Neural progenitor cell (in vitro differentiated cells): ENCODE measurements at regions not wholly inside any gene's neighbourhood (a gene's known extent, or its start where the extent isn't known, plus 50 kb on each side); places are given as distances from the start of the nearest gene placed in this dataset.

Experiments
- DNase-seq: peaks from one replicate; pipeline ENCODE4 v3.0.0-alpha.2; 2016; ENCODE audit warnings: low spot score
- H2AFZ ChIP-seq: fragments of 200-600 bp; sonication (generic); replicated peaks from 2 replicates; pipeline ENCODE4 v1.6.1; 2016; ENCODE audit warnings: antibody characterized with exemption
- H3F3A ChIP-seq: fragments of 200-600 bp; sonication (generic); 2 replicates; pipeline ENCODE4 v1.6.1; 2016; ENCODE audit warnings: antibody characterized with exemption, low read depth
- H3K27ac ChIP-seq: fragments of 200-600 bp; sonication (generic); 2 replicates; pipeline ENCODE4 v1.5.1; 2016; ENCODE audit warnings: mild to moderate bottlenecking
- H3K27me3 ChIP-seq: fragments of 200-600 bp; sonication (generic); 2 replicates; pipeline ENCODE4 v1.6.1; 2016; ENCODE audit warnings: mild to moderate bottlenecking, moderate library complexity
- H3K36me3 ChIP-seq: fragments of 200-600 bp; sonication (generic); 2 replicates; pipeline ENCODE4 v1.5.1; 2016
- H3K4me1 ChIP-seq: fragments of 200-600 bp; sonication (generic); 2 replicates; pipeline ENCODE4 v1.6.1; 2016; ENCODE audit warnings: mixed run types
- H3K4me2 ChIP-seq: fragments of 200-600 bp; sonication (generic); 2 replicates; pipeline ENCODE4 v1.6.1; 2016
- H3K4me3 ChIP-seq: fragments of 200-600 bp; sonication (generic); 2 replicates; pipeline ENCODE4 v1.5.1; 2016
- H3K79me2 ChIP-seq: fragments of 200-600 bp; sonication (generic); 2 replicates; pipeline ENCODE4 v1.6.1; 2016; ENCODE audit warnings: low read depth
- H3K9ac ChIP-seq: fragments of 200-600 bp; sonication (generic); 2 replicates; pipeline ENCODE4 v1.6.1; 2016
- H3K9me3 ChIP-seq: fragments of 200-600 bp; sonication (generic); 2 replicates; pipeline ENCODE4 v1.5.1; 2016; ENCODE audit warnings: low read depth
- H4K20me1 ChIP-seq: fragments of 200-600 bp; sonication (generic); 2 replicates; pipeline ENCODE4 v1.6.1; 2016; ENCODE audit warnings: low read depth
- H3K27ac Mint-ChIP-seq: 3 replicates; pipeline ENCODE4 v1.8.0; 2021; ENCODE audit warnings: mixed read lengths
- H3K27me3 Mint-ChIP-seq: 2 replicates; pipeline ENCODE4 v1.8.0; 2022; ENCODE audit warnings: low read depth, mild to moderate bottlenecking, inconsistent platforms, moderate library complexity, mixed read lengths; ENCODE audit not compliant: insufficient read depth
- H3K36me3 Mint-ChIP-seq: 3 replicates; pipeline ENCODE4 v1.8.0; 2021; ENCODE audit warnings: mixed read lengths
- H3K4me1 Mint-ChIP-seq: 3 replicates; pipeline ENCODE4 v1.8.0; 2021; ENCODE audit warnings: mixed read lengths
- H3K4me3 Mint-ChIP-seq: 3 replicates; pipeline ENCODE4 v1.8.0; 2021; ENCODE audit warnings: mild to moderate bottlenecking, moderate library complexity, mixed read lengths
- H3K9me3 Mint-ChIP-seq: 3 replicates; pipeline ENCODE4 v1.8.0; 2020; ENCODE audit warnings: mixed read lengths
- CTCF ChIP-seq: fragments of 200-600 bp; sonication (generic); IDR thresholded peaks from 2 replicates; pipeline ENCODE4 v1.5.1; 2017; ENCODE audit warnings: antibody characterized with exemption, mild to moderate bottlenecking
- EZH2 ChIP-seq: fragments of 200-600 bp; sonication (generic); IDR thresholded peaks from 2 replicates; pipeline ENCODE4 v1.6.1; 2017; ENCODE audit warnings: antibody characterized with exemption, mild to moderate bottlenecking, moderate library complexity
- EZH2phosphoT487 ChIP-seq: fragments of 200-600 bp; sonication (generic); IDR thresholded peaks from 2 replicates; pipeline ENCODE4 v1.6.1; 2017; ENCODE audit warnings: antibody characterized with exemption

- no peak overlapping the region for H3K4me3 Mint-ChIP-seq
- no peak overlapping the region for H3K27ac Mint-ChIP-seq
- TF ChIP-seq EZH2 (no peak), EZH2phosphoT487 (no peak), CTCF (no peak)
Measured at GRCh38 chr22:26082866-26083265, 86.4 kb upstream of the SEZ6L start.

GRCh38 chr22:26086359-26086758, 82.9 kb upstream of the SEZ6L start:
- no peaks in the 10 kb centered on the region for H3K79me2 ChIP-seq
- H3K9me3 Mint-ChIP-seq: no peaks in the 10 kb centered on the region
- H3K4me2 ChIP-seq: no peak overlapping the region
- H2AFZ ChIP-seq: no peak overlapping the region
- peaks cover 90% of the 10 kb centered on the region for H3K27me3 ChIP-seq
- no peaks in the 10 kb centered on the region for H3K36me3 ChIP-seq
- H4K20me1 ChIP-seq: no peaks in the 10 kb centered on the region
- H3K9me3 ChIP-seq: no peaks in the 10 kb centered on the region
- H3K27ac ChIP-seq: no peak overlapping the region
- no peak overlapping the region for H3K4me3 ChIP-seq
- TF ChIP-seq EZH2 (no peak), CTCF (peak; percentile 43)
- peaks cover 9% of the 10 kb centered on the region for H3K27me3 Mint-ChIP-seq
- H3K4me3 Mint-ChIP-seq: no peak overlapping the region
- H3K9ac ChIP-seq: no peak overlapping the region
- no peaks in the 10 kb centered on the region for H3K4me1 Mint-ChIP-seq
- H3F3A ChIP-seq: no peaks in the 10 kb centered on the region
- no peaks in the 10 kb centered on the region for H3K4me1 ChIP-seq
- no peak overlapping the region for H3K27ac Mint-ChIP-seq
- H3K36me3 Mint-ChIP-seq: no peaks in the 10 kb centered on the region
- DNase-seq: peak; percentile 36

More at GRCh38 chr22:26082866-26083265, 86.4 kb upstream of the SEZ6L start:
- Histone ChIP-seq H3K27me3 (peaks cover 75% of the 10 kb centered on the region), H2AFZ (no peak overlapping the region), H3F3A (no peaks in the 10 kb centered on the region), H3K4me1 (no peaks in the 10 kb centered on the region), H3K9ac (no peak overlapping the region), H3K27ac (no peak overlapping the region), H3K9me3 (no peaks in the 10 kb centered on the region), H4K20me1 (peaks cover 4% of the 10 kb centered on the region), H3K4me3 (no peak overlapping the region), H3K79me2 (no peaks in the 10 kb centered on the region), H3K4me2 (no peak overlapping the region), H3K36me3 (no peaks in the 10 kb centered on the region)
- DNase-seq: no peak
- Mint-ChIP-seq H3K4me1 (no peaks in the 10 kb centered on the region), H3K36me3 (no peaks in the 10 kb centered on the region), H3K27me3 (peaks cover 2% of the 10 kb centered on the region), H3K9me3 (no peaks in the 10 kb centered on the region)

GRCh38 chr22:26087816-26088215, 81.4 kb upstream of the SEZ6L start:
- H3K4me1 Mint-ChIP-seq: no peaks in the 10 kb centered on the region
- H3K4me3 Mint-ChIP-seq: no peak overlapping the region
- no peaks in the 10 kb centered on the region for H3K9me3 ChIP-seq
- no peak overlapping the region for H2AFZ ChIP-seq
- H3K27ac ChIP-seq: no peak overlapping the region
- peaks cover 81% of the 10 kb centered on the region for H3K27me3 ChIP-seq
- TF ChIP-seq EZH2 (no peak), EZH2phosphoT487 (no peak), CTCF (no peak)
- no peak overlapping the region for H3K9ac ChIP-seq
- DNase-seq: no peak
- H3K9me3 Mint-ChIP-seq: no peaks in the 10 kb centered on the region
- no peak overlapping the region for H3K4me3 ChIP-seq
- no peaks in the 10 kb centered on the region for H4K20me1 ChIP-seq
- H3K36me3 ChIP-seq: no peaks in the 10 kb centered on the region
- H3K27ac Mint-ChIP-seq: no peak overlapping the region
- H3F3A ChIP-seq: no peaks in the 10 kb centered on the region
- no peaks in the 10 kb centered on the region for H3K4me1 ChIP-seq
- H3K36me3 Mint-ChIP-seq: no peaks in the 10 kb centered on the region
- no peaks in the 10 kb centered on the region for H3K79me2 ChIP-seq
- no peak overlapping the region for H3K4me2 ChIP-seq
- peaks cover 14% of the 10 kb centered on the region for H3K27me3 Mint-ChIP-seq
